SK-N-SH (cell line): ENCODE measurements at regions not wholly inside any gene's neighbourhood (a gene's known extent, or its start where the extent isn't known, plus 50 kb on each side); places are given as distances from the start of the nearest gene placed in this dataset.

Experiments used
- CTCF ChIA-PET: fragments of 300-600, 350-600 bp; formaldehyde crosslinking; extraction: SDS; loops from one replicate; lab custom pipeline; 2021; lab: Yijun Ruan, JAX
- POLR2A ChIA-PET: fragments of 350-600 bp; sonication (Branson Sonifier 250); formaldehyde crosslinking; extraction: SDS; loops from one replicate; lab custom pipeline; 2020; ENCODE audit warnings: antibody characterized with exemption, inconsistent platforms; lab: Yijun Ruan, JAX
- DNase-seq: peaks from one replicate; pipeline ENCODE4 v3.0.0; 2012
- H2AFZ ChIP-seq: fragments of 200-600 bp; sonication (generic); 2 replicates; pipeline ENCODE4 v1.8.1; 2016; ENCODE audit warnings: antibody characterized with exemption, mild to moderate bottlenecking, low read depth
- H3F3A ChIP-seq: fragments of 200-600 bp; sonication (generic); replicated peaks from 2 replicates; pipeline ENCODE3; 2016; ENCODE audit warnings: antibody characterized with exemption, mild to moderate bottlenecking; ENCODE audit not compliant: insufficient read depth
- H3K27ac ChIP-seq, 2 experiments: fragments of 200-500 bp in 1 of 2; fragments of 200-600 bp in 1 of 2; sonication (Bioruptor generic) in 1 of 2; sonication (generic), shearing (Covaris generic) in 1 of 2; 2 replicates each; pipeline versions ENCODE4 v1.5.1 to v1.6.1; 2014 to 2016; ENCODE audit warnings: low read depth in 2 of 2, inconsistent platforms in 1 of 2, low read length in 1 of 2, mild to moderate bottlenecking in 1 of 2, mixed read lengths in 1 of 2
- H3K27me3 ChIP-seq: fragments of 200-600 bp; sonication (generic), shearing (Covaris generic); 2 replicates; pipeline ENCODE4 v1.6.1; 2016; ENCODE audit warnings: mixed run types; ENCODE audit not compliant: insufficient read depth
- H3K36me3 ChIP-seq, 2 experiments: fragments of 200-500 bp in 1 of 2; fragments of 200-600 bp in 1 of 2; sonication (Bioruptor generic) in 1 of 2; sonication (generic) in 1 of 2; replicated peaks in 1 of 2; 2 replicates each; pipeline versions ENCODE3 to v1.5.1; 2014 to 2016; ENCODE audit warnings: low read length in 1 of 2, mild to moderate bottlenecking in 1 of 2; ENCODE audit not compliant: insufficient read depth in 2 of 2, control insufficient read depth in 1 of 2
- H3K4me1 ChIP-seq, 2 experiments: fragments of 200-500 bp in 1 of 2; fragments of 200-600 bp in 1 of 2; sonication (Bioruptor generic) in 1 of 2; sonication (generic), shearing (Covaris generic) in 1 of 2; 2 replicates each; pipeline versions ENCODE4 v1.5.1 to v1.6.1; 2014 to 2016; ENCODE audit warnings: low read depth in 1 of 2, low read length in 1 of 2, mixed run types in 1 of 2; ENCODE audit not compliant: insufficient read depth in 2 of 2, control insufficient read depth in 1 of 2
- H3K4me2 ChIP-seq: fragments of 200-600 bp; sonication (generic), shearing (Covaris generic); 2 replicates; pipeline ENCODE4 v1.6.1; 2017; ENCODE audit warnings: mixed run types
- H3K4me3 ChIP-seq, 2 experiments: fragments of 200-500 bp in 1 of 2; fragments of 200-600 bp in 1 of 2; sonication (Bioruptor generic) in 1 of 2; sonication (generic), shearing (Covaris generic) in 1 of 2; 2 replicates each; pipeline versions ENCODE4 v1.5.1 to v1.8.1; 2014 to 2016; ENCODE audit warnings: low read depth in 2 of 2, inconsistent platforms in 1 of 2, low read length in 1 of 2, mild to moderate bottlenecking in 1 of 2, mixed read lengths in 1 of 2, moderate library complexity in 1 of 2
- H3K79me2 ChIP-seq: fragments of 200-600 bp; sonication (generic); 2 replicates; pipeline ENCODE4 v1.8.1; 2017; ENCODE audit warnings: mild to moderate bottlenecking; ENCODE audit not compliant: insufficient read depth
- H3K9ac ChIP-seq: fragments of 200-600 bp; sonication (generic); 2 replicates; pipeline ENCODE4 v1.6.1; 2017; ENCODE audit warnings: mixed run types
- H3K9me2 ChIP-seq: fragments of 200-600 bp; sonication (generic); 2 replicates; pipeline ENCODE4 v1.6.1; 2017; ENCODE audit warnings: mixed run types
- H3K9me3 ChIP-seq: fragments of 200-600 bp; sonication (generic); 2 replicates; pipeline ENCODE4 v1.6.1; 2017; ENCODE audit warnings: mixed run types, mild to moderate bottlenecking, moderate library complexity
- H4K20me1 ChIP-seq: fragments of 200-600 bp; sonication (generic); 2 replicates; pipeline ENCODE4 v1.6.1; 2017; ENCODE audit warnings: mild to moderate bottlenecking, mixed run types; ENCODE audit not compliant: insufficient read depth
- CHD2 ChIP-seq: fragments of 150-350 bp; IDR thresholded peaks from 2 replicates; pipeline ENCODE4 v1.6.1; 2018; ENCODE audit warnings: low read length; ENCODE audit not compliant: partially characterized antibody
- FOSL2 ChIP-seq: IDR thresholded peaks from 2 replicates; pipeline ENCODE4 v1.4.0; 2012; ENCODE audit warnings: low read depth, mild to moderate bottlenecking, moderate library complexity, borderline replicate concordance
- GABPA ChIP-seq: IDR thresholded peaks from 2 replicates; pipeline ENCODE4 v1.4.0; 2012; ENCODE audit warnings: low read depth, mild to moderate bottlenecking
- JUND ChIP-seq: IDR thresholded peaks from 2 replicates; pipeline ENCODE4 v1.4.0; 2012
- MEF2A ChIP-seq: IDR thresholded peaks from 2 replicates; pipeline ENCODE4 v1.4.0; 2012; ENCODE audit warnings: low read depth, borderline replicate concordance
- MXI1 ChIP-seq: IDR thresholded peaks from 2 replicates; pipeline ENCODE4 v1.6.1; 2012; ENCODE audit warnings: mild to moderate bottlenecking, low read depth, low read length, improper control_type of control experiment
- NRF1 ChIP-seq: IDR thresholded peaks from 2 replicates; pipeline ENCODE4 v1.6.1; 2012; ENCODE audit warnings: low read depth, mild to moderate bottlenecking, low read length
- POLR2AphosphoS5 ChIP-seq: IDR thresholded peaks from 2 replicates; pipeline ENCODE4 v1.6.1; 2012; ENCODE audit warnings: low read depth, low read length
- RXRA ChIP-seq: IDR thresholded peaks from 2 replicates; pipeline ENCODE4 v1.4.0; 2012; ENCODE audit warnings: low read depth, mild to moderate bottlenecking, borderline replicate concordance
- WGBS: methylation state at CpG from one replicate; pipeline ENCODE4 v1.1.6; 2017; ENCODE audit warnings: low lambda C conversion rate; 5-methylcytosine and 5-hydroxymethylcytosine counted together
- TF ChIP-seq, protein P1 (sequence below): IDR thresholded peaks from 2 replicates; pipeline ENCODE4 v1.4.0; 2012; ENCODE audit warnings: low read depth, borderline replicate concordance
- TF ChIP-seq, protein P2 (sequence below): fragments of 150-350 bp; IDR thresholded peaks from 2 replicates; pipeline ENCODE4 v1.6.1; 2017; ENCODE audit warnings: antibody characterized with exemption, low read length, low read depth, borderline replicate concordance
- TF ChIP-seq, protein P3 (sequence below): IDR thresholded peaks from 2 replicates; pipeline ENCODE4; 2012

DNA sequence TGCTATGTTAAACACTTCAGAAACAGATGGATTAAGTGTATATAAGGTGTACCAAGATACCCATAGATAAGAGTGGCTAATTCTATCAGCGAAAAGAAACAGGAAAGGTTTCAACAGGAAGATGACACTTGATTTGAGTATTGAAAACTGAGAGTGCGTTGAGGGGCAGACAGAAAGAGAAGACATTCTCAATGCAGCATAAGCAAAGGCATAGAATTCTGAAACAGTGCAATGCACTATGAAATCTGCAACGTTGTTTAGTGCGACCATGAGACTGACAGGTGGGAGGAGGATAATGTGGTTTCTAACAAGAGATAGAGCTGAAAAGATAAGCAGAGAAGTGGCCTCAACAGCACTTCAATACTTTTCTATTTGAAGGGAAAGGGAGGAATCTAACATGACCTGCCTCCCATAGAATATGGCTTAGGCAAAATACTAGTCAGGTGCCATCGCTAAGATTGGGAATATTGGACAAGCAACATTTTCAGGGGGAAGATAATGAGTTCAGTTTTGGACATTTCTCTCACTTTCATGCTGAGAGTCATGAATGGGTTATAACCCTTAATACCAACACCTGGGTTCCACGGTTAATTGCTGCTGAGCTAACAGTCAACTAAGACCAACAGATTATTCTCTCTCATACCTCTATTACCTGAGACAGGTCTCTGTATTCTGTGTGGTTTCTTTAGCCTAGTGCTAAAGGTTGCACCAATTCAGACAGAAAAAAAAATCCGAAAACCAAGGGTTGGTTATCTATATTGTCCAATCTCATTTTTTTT lies 312.9 kb upstream of the ARID1B start:
- no peaks in the 10 kb centered on the region for H3K79me2 ChIP-seq
- H2AFZ ChIP-seq, result no peak overlapping the region
- H3K36me3 ChIP-seq, result no peaks in the 10 kb centered on the region
- H3K4me1 ChIP-seq, result no peaks in the 10 kb centered on the region
- no peak for DNase-seq
- H3K9me3 ChIP-seq, result no peaks in the 10 kb centered on the region
- no peak overlapping the region for H3K27ac ChIP-seq
- TF ChIP-seq MXI1 (no peak), RXRA (no peak), NRF1 (no peak), CHD2 (no peak), GABPA (no peak), POLR2AphosphoS5 (no peak)
- TF ChIP-seq, protein P1, sequence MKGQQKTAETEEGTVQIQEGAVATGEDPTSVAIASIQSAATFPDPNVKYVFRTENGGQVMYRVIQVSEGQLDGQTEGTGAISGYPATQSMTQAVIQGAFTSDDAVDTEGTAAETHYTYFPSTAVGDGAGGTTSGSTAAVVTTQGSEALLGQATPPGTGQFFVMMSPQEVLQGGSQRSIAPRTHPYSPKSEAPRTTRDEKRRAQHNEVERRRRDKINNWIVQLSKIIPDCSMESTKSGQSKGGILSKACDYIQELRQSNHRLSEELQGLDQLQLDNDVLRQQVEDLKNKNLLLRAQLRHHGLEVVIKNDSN, result no peak
- TF ChIP-seq, protein P2, sequence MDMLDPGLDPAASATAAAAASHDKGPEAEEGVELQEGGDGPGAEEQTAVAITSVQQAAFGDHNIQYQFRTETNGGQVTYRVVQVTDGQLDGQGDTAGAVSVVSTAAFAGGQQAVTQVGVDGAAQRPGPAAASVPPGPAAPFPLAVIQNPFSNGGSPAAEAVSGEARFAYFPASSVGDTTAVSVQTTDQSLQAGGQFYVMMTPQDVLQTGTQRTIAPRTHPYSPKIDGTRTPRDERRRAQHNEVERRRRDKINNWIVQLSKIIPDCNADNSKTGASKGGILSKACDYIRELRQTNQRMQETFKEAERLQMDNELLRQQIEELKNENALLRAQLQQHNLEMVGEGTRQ, result no peak
- no peak overlapping the region for H3K4me2 ChIP-seq
- POLR2A ChIA-PET, result no interaction called here
- H3F3A ChIP-seq, result no peaks in the 10 kb centered on the region
- H4K20me1 ChIP-seq, result no peaks in the 10 kb centered on the region
- H3K9ac ChIP-seq, result no peak overlapping the region
- WGBS, result 59% methylated on average over 7 of the region's 7 CpGs
- no peaks in the 10 kb centered on the region for H3K9me2 ChIP-seq
- no peak overlapping the region for H3K4me3 ChIP-seq
- H3K27me3 ChIP-seq, result no peaks in the 10 kb centered on the region
- CTCF ChIA-PET, result interaction anchor here (0.7 kb wide), 1 partner anchor 236 kb away, joined by 4 read pairs; no protein-coding TSS in a partner anchor

DNA sequence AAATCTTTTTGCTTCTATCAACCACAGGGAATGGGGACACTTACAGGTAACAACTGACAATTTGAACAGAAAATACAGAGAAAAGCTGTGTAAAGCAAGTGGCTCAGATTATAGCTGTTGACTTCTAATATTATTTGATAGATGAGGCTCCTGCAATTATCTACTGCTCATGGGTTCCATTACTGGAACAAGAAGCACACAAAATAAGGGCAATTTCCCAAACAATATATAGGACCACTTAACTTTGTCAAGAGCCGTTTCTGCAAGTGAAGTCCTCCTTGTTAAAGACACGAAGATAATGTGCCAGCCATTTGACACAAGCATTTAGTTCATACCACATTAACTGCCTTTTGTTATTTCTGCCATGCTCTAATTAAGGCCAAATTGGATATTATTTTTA lies 315.5 kb upstream of the ARID1B start:
- no peaks in the 10 kb centered on the region for H3K36me3 ChIP-seq
- TF ChIP-seq JUND (no peak), FOSL2 (no peak), MEF2A (no peak), NRF1 (no peak), POLR2AphosphoS5 (no peak)
- TF ChIP-seq, protein P3, sequence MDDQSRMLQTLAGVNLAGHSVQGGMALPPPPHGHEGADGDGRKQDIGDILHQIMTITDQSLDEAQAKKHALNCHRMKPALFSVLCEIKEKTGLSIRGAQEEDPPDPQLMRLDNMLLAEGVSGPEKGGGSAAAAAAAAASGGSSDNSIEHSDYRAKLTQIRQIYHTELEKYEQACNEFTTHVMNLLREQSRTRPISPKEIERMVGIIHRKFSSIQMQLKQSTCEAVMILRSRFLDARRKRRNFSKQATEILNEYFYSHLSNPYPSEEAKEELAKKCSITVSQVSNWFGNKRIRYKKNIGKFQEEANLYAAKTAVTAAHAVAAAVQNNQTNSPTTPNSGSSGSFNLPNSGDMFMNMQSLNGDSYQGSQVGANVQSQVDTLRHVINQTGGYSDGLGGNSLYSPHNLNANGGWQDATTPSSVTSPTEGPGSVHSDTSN, result no peak
- TF ChIP-seq, all 33 proteins: peak for 0
- Histone ChIP-seq H2AFZ (no peak overlapping the region), H3K4me3 (no peak overlapping the region), H3K27me3 (no peaks in the 10 kb centered on the region), H3K9ac (no peak overlapping the region), H3K4me1 (no peaks in the 10 kb centered on the region), H3K9me2 (no peaks in the 10 kb centered on the region), H3K4me2 (no peak overlapping the region), H3F3A (no peaks in the 10 kb centered on the region), H3K27ac (no peak overlapping the region), H3K9me3 (no peaks in the 10 kb centered on the region), H4K20me1 (no peaks in the 10 kb centered on the region), H3K79me2 (no peaks in the 10 kb centered on the region)
- 56% methylated on average over 2 of the region's 2 CpGs for WGBS
- ChIA-PET CTCF (interaction anchor here (0.7 kb wide), 1 partner anchor 17 kb away, joined by 3 read pairs; no protein-coding TSS in a partner anchor), POLR2A (no interaction called here)
- no peak for DNase-seq
